GM12878 (cell line): ENCODE measurements at regions not wholly inside any gene's neighbourhood (a gene's known extent, or its start where the extent isn't known, plus 50 kb on each side); places are given as distances from the start of the nearest gene placed in this dataset.

ENCODE experiments used
- ATAC-seq: fragments of 200-7000 bp; cut with Tn5 transposase; 3 replicates; pipeline ENCODE4 v1.9.1; 2020; ENCODE audit warnings: mild to moderate bottlenecking, moderate library complexity
- BruUV-seq: library from RNA; stranded (reverse); fragments of 400-500 nt; replicated peaks from 2 replicates; lab custom pipeline; 2021; lab: Mats Ljungman, UMichigan
- CTCF ChIA-PET: fragments of 300-600 bp; sonication (Branson Sonifier 250); formaldehyde crosslinking; extraction: SDS; loops from one replicate; lab custom pipeline; 2021; ENCODE audit warnings: inconsistent platforms; lab: Yijun Ruan, JAX
- POLR2A ChIA-PET: fragments of 350-600 bp; formaldehyde crosslinking; extraction: SDS; loops from one replicate; lab custom pipeline; 2021; ENCODE audit warnings: inconsistent platforms; lab: Charles Lee
- RAD21 ChIA-PET: fragments of 300-600 bp; sonication (Branson Sonifier 250); formaldehyde crosslinking; loops from one replicate; lab custom pipeline; 2023; ENCODE audit warnings: antibody characterized with exemption; ENCODE audit not compliant: unreplicated experiment; lab: Charles Lee
- SMC1A ChIA-PET: fragments of 300-600 bp; sonication (Branson Sonifier 250); formaldehyde crosslinking; loops from one replicate; lab custom pipeline; 2023; ENCODE audit not compliant: unreplicated experiment, uncharacterized antibody; lab: Charles Lee
- DNase-seq: peaks from one replicate; pipeline ENCODE4 v3.0.0-alpha.2; 2011; ENCODE audit warnings: low read depth, low spot score
- FAIRE-seq: peaks from 3 replicates; lab custom pipeline; 2011; peaks lifted over from hg19 to GRCh38; lab: Jason Lieb, UNC
- H2AFZ ChIP-seq: 2 replicates; pipeline ENCODE4 v1.6.0; 2011; ENCODE audit warnings: low read depth, low read length, control low read depth; ENCODE audit not compliant: control insufficient read depth
- H3K27ac ChIP-seq: 2 replicates; pipeline ENCODE4 v1.5.1; 2011; ENCODE audit warnings: control low read depth; ENCODE audit not compliant: control insufficient read depth, insufficient read depth
- H3K27me3 ChIP-seq, 2 experiments: replicated peaks in 1 of 2; 2 replicates each; pipeline versions ENCODE4 v1.6.0 to v1.6.1; 2011; ENCODE audit warnings: low read length in 1 of 2; ENCODE audit not compliant: control insufficient read depth in 2 of 2, insufficient read depth in 2 of 2
- H3K36me3 ChIP-seq, 2 experiments: 2 replicates each; pipeline ENCODE4 v1.5.1; 2011; ENCODE audit warnings: low read length in 1 of 2; ENCODE audit not compliant: control insufficient read depth in 2 of 2, insufficient read depth in 2 of 2
- H3K4me1 ChIP-seq: 2 replicates; pipeline ENCODE4 v1.6.1; 2011; ENCODE audit warnings: mild to moderate bottlenecking, low read length, moderate library complexity, mixed read lengths; ENCODE audit not compliant: control insufficient read depth, insufficient read depth
- H3K4me2 ChIP-seq: 2 replicates; pipeline ENCODE4 v1.6.0; 2011; ENCODE audit warnings: control low read depth; ENCODE audit not compliant: control insufficient read depth, insufficient read depth
- H3K4me3 ChIP-seq: fragments of 200-600 bp; sonication (generic); 2 replicates; pipeline ENCODE4 v1.5.1; 2016
- H3K79me2 ChIP-seq: 2 replicates; pipeline ENCODE4 v1.6.0; 2011; ENCODE audit warnings: low read length; ENCODE audit not compliant: control insufficient read depth, insufficient read depth
- H3K9ac ChIP-seq: 2 replicates; pipeline ENCODE4 v1.8.0; 2011; ENCODE audit warnings: low read length, control low read depth, mixed read lengths; ENCODE audit not compliant: control insufficient read depth, insufficient read depth
- H3K9me3 ChIP-seq: replicated peaks from 3 replicates; pipeline ENCODE4 v1.5.1; 2011; ENCODE audit warnings: mild to moderate bottlenecking, low read length; ENCODE audit not compliant: control insufficient read depth, insufficient read depth
- H4K20me1 ChIP-seq: 2 replicates; pipeline ENCODE4 v1.6.0; 2011; ENCODE audit not compliant: control insufficient read depth, insufficient read depth
- BMI1 ChIP-seq: fragments of 450-650 bp; IDR thresholded peaks from 2 replicates; pipeline ENCODE4 v1.6.1; 2016; ENCODE audit warnings: mild to moderate bottlenecking, moderate library complexity, borderline replicate concordance
- IKZF1 ChIP-seq: fragments of 450-650 bp; conservative IDR thresholded peaks from 2 replicates; pipeline ENCODE4 v1.6.1; 2017; ENCODE audit warnings: antibody characterized with exemption, mild to moderate bottlenecking
- MEF2A ChIP-seq: IDR thresholded peaks from 2 replicates; pipeline ENCODE4 v1.6.1; 2011; ENCODE audit warnings: low read depth, mild to moderate bottlenecking, low read length, moderate library complexity; ENCODE audit not compliant: insufficient read depth
- MEF2B ChIP-seq: fragments of 450-650 bp; IDR thresholded peaks from 2 replicates; pipeline ENCODE4 v1.6.1; 2018; ENCODE audit warnings: mild to moderate bottlenecking, moderate library complexity; ENCODE audit not compliant: partially characterized antibody, poor library complexity, severe bottlenecking
- NR2C2 ChIP-seq: IDR thresholded peaks from 2 replicates; pipeline ENCODE4 v1.6.1; 2011; ENCODE audit warnings: borderline replicate concordance, low read depth; ENCODE audit not compliant: control insufficient read depth, insufficient read length
- RAD21 ChIP-seq: IDR thresholded peaks from 2 replicates; pipeline ENCODE4 v1.6.1; 2011; ENCODE audit warnings: mild to moderate bottlenecking, low read depth, low read length, moderate library complexity; ENCODE audit not compliant: insufficient read depth
- STAT3 ChIP-seq: IDR thresholded peaks from 2 replicates; pipeline ENCODE4 v1.6.1; 2011; ENCODE audit warnings: low read depth, low read length, improper control_type of control experiment
- TCF12 ChIP-seq: IDR thresholded peaks from 2 replicates; pipeline ENCODE4 v1.6.1; 2011; ENCODE audit warnings: low read depth, mild to moderate bottlenecking, low read length
- WGBS: methylation state at CpG from one replicate; pipeline ENCODE4 v1.1.6; 2016; ENCODE audit warnings: low lambda C conversion rate; ENCODE audit not compliant: insufficient replicate concordance, insufficient coverage; ENCODE audit errors: missing lambda C conversion rate; 5-methylcytosine and 5-hydroxymethylcytosine counted together
- in situ Hi-C: fragments of 300-500 bp; cut with MboI; formaldehyde crosslinking; loops from 9 replicates; pipeline ENCODE4 v1.14.3; 2018; ENCODE audit warnings: mixed read lengths
- intact Hi-C: fragments of 100-400 bp; cut with micrococcal nuclease; formaldehyde crosslinking; loops from one replicate; pipeline ENCODE4 v1.14.2; 2022; ENCODE audit not compliant: unreplicated experiment
- TF ChIP-seq, protein P1 (sequence below): fragments of 450-650 bp; IDR thresholded peaks from 2 replicates; pipeline ENCODE4 v1.6.1; 2017; ENCODE audit warnings: mild to moderate bottlenecking, moderate library complexity

DNA sequence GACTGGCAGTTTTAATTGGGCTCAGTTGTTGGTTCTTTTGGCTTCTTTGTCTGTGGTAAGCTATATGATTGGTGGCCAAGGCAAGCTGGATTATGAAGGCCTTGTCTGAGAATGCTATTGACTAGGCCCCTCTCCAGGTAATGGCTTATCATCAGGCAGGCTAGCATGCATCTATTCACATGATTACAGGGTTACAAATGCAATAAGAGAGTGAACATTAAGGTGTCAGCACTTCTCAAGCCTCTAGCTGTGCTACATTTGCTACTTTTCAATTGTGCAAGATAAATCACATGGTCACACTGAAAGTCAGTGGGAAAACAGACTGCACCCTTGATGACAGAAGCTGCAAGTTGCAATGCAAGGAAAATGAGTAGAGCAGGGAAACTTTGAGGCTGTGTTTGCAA is 550.9 kb upstream of the TMPRSS15 start:
- POLR2A ChIA-PET, result no interaction called here
- BruUV-seq, result no TSS peak
- intact Hi-C loops, result no loop called here

DNA sequence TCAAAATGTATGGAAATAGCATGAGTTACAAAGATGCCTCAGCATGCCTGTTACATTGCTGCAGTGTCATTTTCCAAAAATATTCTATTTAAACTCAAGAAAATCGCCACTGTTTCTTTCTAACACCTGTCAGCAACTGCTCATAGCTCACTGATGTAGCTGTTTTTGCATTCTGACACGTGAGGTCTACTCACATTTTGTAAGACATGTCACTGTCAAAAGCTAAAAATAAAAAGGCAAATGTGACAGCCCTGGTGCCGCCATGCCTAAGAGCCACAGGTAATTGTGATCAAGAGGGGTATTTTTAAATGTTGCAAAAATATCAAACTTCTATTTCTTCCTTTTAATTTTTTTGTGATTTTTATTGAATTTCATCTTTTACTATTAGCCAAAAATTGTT is 556.2 kb upstream of the TMPRSS15 start:
- ChIA-PET POLR2A (no interaction called here), RAD21 (no interaction called here), SMC1A (interaction anchor here (0.7 kb wide), 2 partner anchors 359 to 716 kb away, joined by 3 read pairs; no protein-coding TSS in a partner anchor), CTCF (interaction anchor here (0.9 to 1.1 kb wide), 2 partner anchors 9 to 12 kb away, joined by 3 read pairs; no protein-coding TSS in a partner anchor)
- Histone ChIP-seq H3K4me3 (no peak overlapping the region), H3K4me1 (no peaks in the 10 kb centered on the region), H3K79me2 (no peaks in the 10 kb centered on the region), H3K27ac (no peak overlapping the region), H3K9ac (no peak overlapping the region), H3K27me3 (no peaks in the 10 kb centered on the region), H2AFZ (no peak overlapping the region), H3K4me2 (no peak overlapping the region), H3K36me3 (no peaks in the 10 kb centered on the region), H3K9me3 (no peaks in the 10 kb centered on the region), H4K20me1 (no peaks in the 10 kb centered on the region)
- in situ Hi-C loops (no loop called here), intact Hi-C loops (no loop called here)
- TF ChIP-seq, protein P1, sequence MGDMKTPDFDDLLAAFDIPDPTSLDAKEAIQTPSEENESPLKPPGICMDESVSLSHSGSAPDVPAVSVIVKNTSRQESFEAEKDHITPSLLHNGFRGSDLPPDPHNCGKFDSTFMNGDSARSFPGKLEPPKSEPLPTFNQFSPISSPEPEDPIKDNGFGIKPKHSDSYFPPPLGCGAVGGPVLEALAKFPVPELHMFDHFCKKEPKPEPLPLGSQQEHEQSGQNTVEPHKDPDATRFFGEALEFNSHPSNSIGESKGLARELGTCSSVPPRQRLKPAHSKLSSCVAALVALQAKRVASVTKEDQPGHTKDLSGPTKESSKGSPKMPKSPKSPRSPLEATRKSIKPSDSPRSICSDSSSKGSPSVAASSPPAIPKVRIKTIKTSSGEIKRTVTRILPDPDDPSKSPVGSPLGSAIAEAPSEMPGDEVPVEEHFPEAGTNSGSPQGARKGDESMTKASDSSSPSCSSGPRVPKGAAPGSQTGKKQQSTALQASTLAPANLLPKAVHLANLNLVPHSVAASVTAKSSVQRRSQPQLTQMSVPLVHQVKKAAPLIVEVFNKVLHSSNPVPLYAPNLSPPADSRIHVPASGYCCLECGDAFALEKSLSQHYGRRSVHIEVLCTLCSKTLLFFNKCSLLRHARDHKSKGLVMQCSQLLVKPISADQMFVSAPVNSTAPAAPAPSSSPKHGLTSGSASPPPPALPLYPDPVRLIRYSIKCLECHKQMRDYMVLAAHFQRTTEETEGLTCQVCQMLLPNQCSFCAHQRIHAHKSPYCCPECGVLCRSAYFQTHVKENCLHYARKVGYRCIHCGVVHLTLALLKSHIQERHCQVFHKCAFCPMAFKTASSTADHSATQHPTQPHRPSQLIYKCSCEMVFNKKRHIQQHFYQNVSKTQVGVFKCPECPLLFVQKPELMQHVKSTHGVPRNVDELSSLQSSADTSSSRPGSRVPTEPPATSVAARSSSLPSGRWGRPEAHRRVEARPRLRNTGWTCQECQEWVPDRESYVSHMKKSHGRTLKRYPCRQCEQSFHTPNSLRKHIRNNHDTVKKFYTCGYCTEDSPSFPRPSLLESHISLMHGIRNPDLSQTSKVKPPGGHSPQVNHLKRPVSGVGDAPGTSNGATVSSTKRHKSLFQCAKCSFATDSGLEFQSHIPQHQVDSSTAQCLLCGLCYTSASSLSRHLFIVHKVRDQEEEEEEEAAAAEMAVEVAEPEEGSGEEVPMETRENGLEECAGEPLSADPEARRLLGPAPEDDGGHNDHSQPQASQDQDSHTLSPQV, result no peak
- no peak for TF ChIP-seq MEF2B
- TF ChIP-seq IKZF1, result no peak
- TF ChIP-seq RAD21, result no peak
- no peak for TF ChIP-seq MEF2A
- no peak for TF ChIP-seq NR2C2
- no peak for TF ChIP-seq STAT3
- no peak for TF ChIP-seq BMI1
- no TSS peak for BruUV-seq
- 2% methylated on average over 3 of the region's 3 CpGs for WGBS
- no peak for FAIRE-seq
- no peak for ATAC-seq
- DNase-seq, result no peak

More for the DNA sequence above, 550.9 kb upstream of the TMPRSS15 start:
- Histone ChIP-seq H4K20me1 (no peaks in the 10 kb centered on the region), H3K4me1 (no peaks in the 10 kb centered on the region), H3K36me3 (no peaks in the 10 kb centered on the region), H3K9ac (no peak overlapping the region), H3K4me2 (no peak overlapping the region), H3K79me2 (no peaks in the 10 kb centered on the region), H2AFZ (no peak overlapping the region), H3K27ac (no peak overlapping the region), H3K27me3 (no peaks in the 10 kb centered on the region), H3K9me3 (no peaks in the 10 kb centered on the region; the same call in 2 of the 3 replicates), H3K4me3 (no peak overlapping the region)
- FAIRE-seq (no peak), DNase-seq (no peak), ATAC-seq (no peak)
- ChIA-PET RAD21 (interaction anchor here (0.6 to 1.2 kb wide), 3 partner anchors 219 to 393 kb away, joined by 3 read pairs; no protein-coding TSS in a partner anchor), SMC1A (interaction anchor here (0.6 to 1.6 kb wide), 4 partner anchors 55 to 678 kb away, joined by 3 to 4 read pairs (median 3); no protein-coding TSS in a partner anchor), CTCF (interaction anchor here (1.4 kb wide), 1 partner anchor 12 kb away, joined by 5 read pairs; no protein-coding TSS in a partner anchor)
- no peak for TF ChIP-seq TCF12
- in situ Hi-C loops, result no loop called here
